GM04504 (cell line): ENCODE measurements at regions not wholly inside any gene's neighbourhood (a gene's known extent, or its start where the extent isn't known, plus 50 kb on each side); places are given as distances from the start of the nearest gene placed in this dataset.
"Not testable (repeated sequence)": the region's sequence is repeated elsewhere in the genome, so short reads cannot be mapped to it uniquely, and the experiment has no call there.

Experiments
- DNase-seq: peaks from one replicate; pipeline ENCODE4 v3.0.0-alpha.2; 2012; ENCODE audit warnings: low read depth

GRCh38 chr3:153911116-153911515 lies 210.1 kb upstream of the ARHGEF26 start:
- DNase-seq = no peak

DNA sequence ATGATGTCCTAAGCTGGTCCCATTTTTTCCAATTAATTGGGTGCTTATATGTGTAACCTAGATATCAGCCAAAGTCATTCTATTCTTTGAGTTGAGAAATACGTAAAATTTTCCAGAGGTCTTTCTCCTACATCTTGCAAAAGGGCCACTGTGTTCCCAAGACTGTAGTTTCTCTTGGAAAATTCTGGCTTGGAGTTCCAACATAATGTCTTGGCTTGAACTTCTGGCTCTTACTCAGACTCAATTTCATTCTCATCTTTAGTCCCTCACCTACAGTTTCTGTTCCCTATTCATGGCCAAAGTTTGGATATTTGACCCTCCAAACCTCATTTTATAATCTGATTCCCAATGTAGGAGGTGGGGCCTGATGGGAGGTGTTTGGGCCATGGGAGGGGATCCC lies 201.4 kb upstream of the ARHGEF26 start:
- no peak for DNase-seq

DNA sequence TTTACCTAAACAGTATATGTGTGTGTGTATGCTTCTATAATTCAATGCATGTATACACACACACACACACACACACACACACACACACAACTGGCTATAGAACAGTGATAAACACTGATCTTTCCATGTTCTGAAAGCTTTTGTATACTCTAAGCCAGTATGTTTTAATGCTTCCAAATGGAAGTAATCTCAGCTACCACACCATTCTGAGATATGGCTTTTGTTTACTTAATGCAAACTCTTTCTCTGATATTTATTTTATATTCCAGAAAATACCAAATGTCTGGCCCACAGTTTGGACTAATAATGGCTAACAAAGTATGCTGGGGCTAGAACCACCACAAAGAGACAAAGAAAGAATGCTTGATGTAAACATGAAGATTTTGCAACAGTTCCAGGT lies 199.4 kb upstream of the ARHGEF26 start:
- no peak for DNase-seq

GRCh38 chr3:153925841-153926514 lies 195.2 kb upstream of the ARHGEF26 start:
- no peak for DNase-seq

DNA sequence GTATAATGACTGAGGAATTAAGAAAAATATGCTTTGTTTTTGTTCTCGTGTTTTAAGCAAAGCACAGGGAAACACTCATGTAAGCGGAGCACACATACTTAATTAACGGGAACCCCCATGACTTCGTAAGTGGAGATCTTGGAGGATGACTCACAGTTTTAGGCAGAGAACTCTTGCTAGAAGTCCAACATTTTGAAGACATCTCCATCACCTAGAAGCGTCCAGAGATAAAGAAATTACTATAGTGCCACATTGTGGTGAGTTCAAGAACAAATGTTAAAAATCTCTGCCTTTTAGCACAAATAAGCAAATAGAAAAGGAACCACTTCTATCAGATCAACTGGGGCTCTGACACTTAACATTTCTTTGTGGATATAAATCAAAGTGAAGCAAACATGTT lies 194.1 kb upstream of the ARHGEF26 start:
- peak; percentile 32 for DNase-seq

GRCh38 chr3:153928851-153929250 lies 192.3 kb upstream of the ARHGEF26 start:
- DNase-seq = no peak

DNA sequence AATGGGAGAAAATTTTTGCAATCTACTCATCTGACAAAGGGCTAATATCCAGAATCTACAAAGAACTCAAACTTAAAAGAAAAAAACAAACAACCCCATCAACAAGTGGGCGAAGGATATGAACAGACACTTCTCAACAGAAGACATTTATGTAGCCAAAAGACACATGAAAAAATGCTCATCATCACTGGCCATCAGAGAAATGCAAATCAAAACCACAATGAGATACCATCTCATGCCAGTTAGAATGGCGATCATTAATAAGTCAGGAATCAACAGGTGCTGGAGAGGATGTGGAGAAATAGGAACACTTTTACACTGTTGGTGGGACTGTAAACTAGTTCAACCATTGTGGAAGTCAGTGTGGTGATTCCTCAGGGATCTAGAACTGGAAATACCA lies 187.7 kb upstream of the ARHGEF26 start:
- DNase-seq = not testable (repeated sequence)

DNA sequence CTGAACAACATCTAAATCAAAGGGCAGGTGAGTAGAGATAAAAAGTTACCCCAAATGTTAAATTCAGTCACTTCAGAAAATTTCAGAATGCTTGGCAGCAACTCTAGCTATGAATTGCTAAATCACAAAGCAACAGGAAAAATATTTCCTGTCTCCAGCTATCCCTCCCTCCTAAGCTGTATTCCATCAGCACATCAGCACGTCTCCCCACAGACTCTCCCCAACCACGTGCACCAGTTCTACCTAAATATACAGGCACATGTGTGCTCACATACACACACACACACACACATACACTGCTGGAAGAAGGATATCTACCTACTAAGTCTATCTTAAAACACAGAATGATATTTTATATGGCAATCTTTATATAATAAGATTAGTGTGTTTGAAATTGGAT lies 177.1 kb upstream of the ARHGEF26 start:
- no peak for DNase-seq

GRCh38 chr3:153951276-153951675 lies 169.9 kb upstream of the ARHGEF26 start:
- no peak for DNase-seq

DNA sequence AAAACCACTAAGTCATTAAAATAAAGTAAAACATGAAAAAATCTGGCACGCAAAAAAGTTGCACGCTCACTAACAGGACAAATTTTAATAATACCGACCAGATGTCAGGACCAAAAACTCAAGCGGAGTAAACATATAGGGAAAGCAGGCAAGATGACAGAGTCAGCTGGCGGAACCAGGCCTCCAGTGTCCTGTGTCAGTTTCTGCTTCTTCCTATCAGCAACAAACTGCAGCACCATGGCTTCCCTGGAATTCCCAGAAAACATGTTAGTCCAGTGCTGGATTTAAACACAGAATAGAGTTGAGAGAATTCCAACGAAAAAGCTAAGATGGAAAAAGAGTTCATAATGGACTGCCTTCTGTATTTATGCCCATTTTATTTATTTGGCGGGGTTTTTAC lies 169.1 kb upstream of the ARHGEF26 start:
- no peak for DNase-seq

- no peak for DNase-seq
These were observed 164.6 kb upstream of the ARHGEF26 start for GRCh38 chr3:153956613-153957012.

DNA sequence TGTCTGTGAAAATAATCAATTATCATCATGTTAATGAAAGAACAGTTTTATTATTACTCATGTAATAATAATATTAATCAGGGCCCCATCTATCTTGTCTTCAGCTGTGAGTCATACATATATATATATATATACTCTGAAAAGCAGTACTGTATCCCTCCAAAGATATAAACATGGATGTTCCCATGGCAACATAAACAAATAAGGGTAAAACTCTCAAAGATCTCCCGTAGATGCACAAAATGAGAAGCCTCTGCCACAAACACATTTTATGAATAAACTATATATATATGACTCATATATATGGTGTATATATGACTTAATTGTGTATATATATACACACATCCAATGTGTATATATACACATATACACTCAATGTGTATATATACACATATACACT lies 163.8 kb upstream of the ARHGEF26 start:
- DNase-seq = no peak

- peak; percentile 3 for DNase-seq
These were observed 162.3 kb upstream of the ARHGEF26 start for GRCh38 chr3:153958635-153959595.

DNA sequence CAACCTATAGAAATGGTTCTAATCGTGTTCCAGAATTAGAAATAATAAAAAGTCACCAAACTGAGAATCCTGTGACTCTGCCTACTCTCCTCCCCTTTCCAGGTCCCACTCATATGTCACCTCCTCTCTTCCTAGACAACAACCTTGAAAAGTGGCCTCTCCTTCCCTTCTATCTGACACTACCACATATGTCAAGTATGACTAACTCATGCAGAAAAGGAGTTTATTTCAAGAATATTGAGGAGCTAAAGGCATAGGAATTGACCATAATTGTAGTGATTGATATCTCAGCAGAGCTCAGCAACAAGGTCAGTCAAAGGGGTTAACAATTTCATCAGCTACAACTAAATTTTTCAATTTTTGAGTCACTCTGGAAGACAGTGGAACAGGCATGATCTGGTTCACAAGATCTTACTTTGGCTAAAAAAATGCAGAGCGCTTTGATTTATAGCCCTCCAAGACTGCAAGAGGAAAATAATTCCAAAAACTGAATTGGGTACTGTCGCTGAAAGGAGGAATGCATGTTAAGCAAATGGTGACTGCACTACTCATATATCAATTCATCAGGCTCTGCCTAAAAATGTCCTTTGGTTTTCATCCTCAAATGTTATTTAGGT lies 160.6 kb upstream of the ARHGEF26 start:
- DNase-seq = peak; percentile 5

GRCh38 chr3:153961494-153961893 lies 159.7 kb upstream of the ARHGEF26 start:
- no peak for DNase-seq

DNA sequence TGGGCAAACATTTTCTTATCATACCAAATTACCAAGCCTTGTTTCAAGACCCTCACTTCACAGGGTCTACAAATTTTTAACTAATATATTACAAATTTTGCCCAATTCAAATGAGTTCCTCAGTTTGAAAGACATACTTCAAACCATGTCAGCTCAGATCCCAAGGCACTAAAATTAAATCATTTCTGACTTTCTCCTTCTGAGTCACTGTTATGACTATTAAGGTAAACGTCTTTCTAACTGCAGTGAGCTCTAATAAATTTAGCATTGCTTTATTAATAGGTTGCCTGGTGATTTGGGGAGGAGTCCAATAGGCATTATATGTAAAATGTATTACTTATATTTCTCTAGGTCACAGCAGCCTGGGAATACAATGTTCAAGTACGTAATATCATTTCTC lies 158.2 kb upstream of the ARHGEF26 start:
- DNase-seq = no peak

GRCh38 chr3:153967260-153967659 lies 153.9 kb upstream of the ARHGEF26 start:
- DNase-seq = no peak

DNA sequence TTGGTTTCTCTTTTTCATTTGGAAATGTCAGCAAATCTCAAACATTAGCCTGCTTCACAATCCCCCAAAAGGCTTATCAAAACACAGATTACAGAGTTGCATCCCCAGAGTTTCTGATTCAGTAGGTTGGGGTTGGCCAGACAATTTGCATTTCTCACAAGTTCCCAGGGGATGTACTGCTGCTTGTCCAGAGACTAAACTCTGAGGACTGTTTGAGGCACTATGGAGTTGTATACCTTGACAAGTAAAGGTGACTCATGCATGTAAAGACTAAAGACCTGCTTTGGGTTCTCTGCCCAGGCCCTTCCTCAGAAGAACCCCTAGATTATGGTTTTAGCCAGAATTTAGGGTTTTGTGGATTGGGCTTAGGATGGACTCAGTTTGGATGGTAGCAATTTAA lies 151.1 kb upstream of the ARHGEF26 start:
- no peak for DNase-seq

DNA sequence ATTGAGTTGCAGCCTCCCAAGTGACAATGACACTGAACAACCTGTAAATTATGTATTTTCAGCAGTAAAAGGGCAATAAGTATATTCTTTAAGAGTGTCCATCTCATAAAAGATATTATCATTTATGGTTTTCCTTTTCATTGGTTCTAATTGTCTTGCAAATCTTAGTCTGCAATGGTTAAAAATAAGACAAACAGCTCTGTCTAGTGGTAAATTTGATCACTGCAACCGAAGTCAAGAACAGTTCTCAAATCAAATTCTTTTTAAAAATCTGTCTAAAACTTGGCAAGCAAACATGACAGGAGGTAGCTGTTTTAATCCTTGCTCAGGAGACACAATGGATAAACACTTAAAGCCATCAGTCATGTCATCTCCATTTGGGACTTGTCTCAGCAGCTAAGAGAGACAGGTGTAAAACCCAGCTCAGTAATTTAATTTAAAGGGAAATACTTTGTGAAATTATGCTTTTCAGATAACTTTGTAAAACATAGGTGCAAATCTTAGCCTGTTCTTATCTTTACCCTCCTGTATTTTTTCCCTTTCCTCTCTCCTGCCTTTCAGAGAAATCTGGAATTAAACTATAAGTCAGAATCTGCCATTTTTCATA lies 150.3 kb upstream of the ARHGEF26 start:
- DNase-seq = no peak

GRCh38 chr3:153972862-153973261 lies 148.3 kb upstream of the ARHGEF26 start:
- DNase-seq = no peak

DNA sequence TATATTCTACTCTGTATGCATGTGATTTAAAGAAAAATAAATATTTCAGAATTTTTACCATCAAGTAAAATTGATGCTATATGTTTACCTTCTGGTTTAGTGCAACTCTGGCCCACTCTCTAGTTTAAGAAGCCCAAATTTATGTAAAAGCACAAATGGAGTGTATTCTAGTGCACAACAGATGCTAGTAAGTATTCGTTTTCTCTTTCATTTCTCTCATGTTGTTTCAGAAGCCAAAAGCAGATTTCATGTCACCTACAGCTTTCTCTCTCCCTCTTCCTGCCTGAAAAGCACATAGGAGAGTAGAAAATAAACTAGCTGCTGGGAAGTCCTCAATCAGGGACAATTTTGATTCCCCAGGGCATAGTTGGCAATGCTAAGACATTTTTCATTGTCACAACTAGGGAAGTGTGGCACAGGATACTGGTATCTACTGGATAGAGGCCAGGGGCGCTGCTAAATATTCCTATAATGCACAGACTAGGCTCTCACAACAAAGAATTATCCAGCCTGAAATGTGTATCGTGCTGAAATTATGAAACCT lies 147.4 kb upstream of the ARHGEF26 start:
- no peak for DNase-seq

GRCh38 chr3:153974614-153975013 lies 146.6 kb upstream of the ARHGEF26 start:
- no peak for DNase-seq
